Head of caudate nucleus (tissue), 42 donors: ENCODE measurements at regions not wholly inside any gene's neighbourhood (a gene's known extent, or its start where the extent isn't known, plus 50 kb on each side); places are given as distances from the start of the nearest gene placed in this dataset.
"Not testable (repeated sequence)": the region's sequence is repeated elsewhere in the genome, so short reads cannot be mapped to it uniquely, and the experiment has no call there.

Experiments used
- DNase-seq, 42 donors: peaks; one replicate each; pipeline versions ENCODE4 v3.0.0 to v3.0.0-alpha.2; 2020 to 2021; ENCODE audit warnings: mixed read lengths in 7 of 42
- intact Hi-C: fragments of 100-400 bp; cut with DNase I; formaldehyde crosslinking; loops from one replicate; pipeline ENCODE4 v1.15.0; 2022

DNA sequence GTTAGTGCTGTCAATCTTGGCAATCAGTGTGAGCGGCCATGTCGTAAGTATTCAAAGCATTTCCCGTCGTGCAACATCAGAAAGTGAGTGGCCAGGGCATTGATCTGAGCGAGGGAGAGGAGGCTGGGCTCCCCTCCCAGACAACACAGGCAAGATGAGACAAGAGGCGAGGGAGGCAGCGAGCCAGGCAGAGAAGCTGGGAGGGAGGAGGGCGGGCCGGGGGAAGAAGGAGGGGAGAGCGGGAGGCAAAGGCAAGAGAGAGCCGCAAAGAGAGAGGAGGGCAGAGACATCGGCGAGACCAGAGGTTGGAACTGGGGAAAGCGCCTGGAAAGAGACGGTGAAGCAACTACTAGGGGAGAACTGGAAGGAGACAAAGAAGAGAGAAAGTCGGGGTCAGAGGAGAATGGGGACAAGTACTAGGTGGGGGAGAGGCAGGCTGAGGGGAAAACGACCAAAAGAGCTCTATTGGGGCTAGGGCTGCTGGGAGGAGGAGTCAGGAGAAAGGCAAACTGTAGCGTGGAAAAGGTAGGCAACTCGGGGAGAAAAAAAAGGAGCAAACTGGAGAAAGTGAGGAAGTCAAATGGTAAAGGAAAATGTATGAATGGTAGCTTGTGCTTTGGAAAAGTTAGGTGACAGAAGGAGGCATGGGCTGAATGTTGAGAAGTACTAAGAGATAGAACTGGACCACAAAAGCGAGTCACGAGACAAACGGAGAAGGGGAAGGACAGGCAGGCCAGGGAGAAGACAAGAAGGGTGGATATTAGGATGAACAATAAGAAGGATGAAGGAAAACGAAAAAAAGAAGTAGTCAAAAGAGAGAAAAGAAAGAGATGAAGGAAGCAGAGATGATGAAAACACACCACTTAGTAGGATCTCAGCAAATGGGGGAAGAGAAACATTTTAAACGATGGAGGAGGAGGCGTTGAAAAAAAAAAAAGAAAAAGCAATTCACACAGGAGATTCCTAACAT lies 130.5 kb upstream of the C11orf58 start:
- DNase-seq, result peak in 41 of 42 donors; percentile 4 to 85 (median 60)
- intact Hi-C loops, result loop anchor here (5.0 to 10.0 kb wide), 3 partner anchors 206 to 961 kb away; no protein-coding TSS in a partner anchor

GRCh38 chr11:16606784-16607674 lies 131.4 kb upstream of the C11orf58 start:
- DNase-seq, result peak in 32 of 42 donors; percentile 19 to 71 (median 48)
- intact Hi-C loops, result loop anchor here (5.0 to 10.0 kb wide), 3 partner anchors 205 to 960 kb away; no protein-coding TSS in a partner anchor

GRCh38 chr11:16605894-16606783 lies 132.3 kb upstream of the C11orf58 start:
- peak; percentile 80 to 96 (median 92) for DNase-seq
- intact Hi-C loops, result loop anchor here (5.0 to 10.0 kb wide), 3 partner anchors 204 to 959 kb away; no protein-coding TSS in a partner anchor

- peak in 22 of 42 donors; percentile 9 to 59 (median 23) for DNase-seq
- intact Hi-C loops, result loop anchor here (5.0 to 10.0 kb wide), 3 partner anchors 203 to 958 kb away; no protein-coding TSS in a partner anchor
Observed at GRCh38 chr11:16605389-16605893, 133.0 kb upstream of the C11orf58 start.

- peak in 26 of 42 donors; percentile 9 to 61 (median 33) for DNase-seq
- intact Hi-C loops, result loop anchor here (5.0 to 10.0 kb wide), 3 partner anchors 203 to 958 kb away; no protein-coding TSS in a partner anchor
Observed at GRCh38 chr11:16604794-16605388, 133.6 kb upstream of the C11orf58 start.

GRCh38 chr11:16603890-16604793 lies 134.3 kb upstream of the C11orf58 start:
- intact Hi-C loops, result loop anchor here (10.0 kb wide), 1 partner anchor 409 kb away; no protein-coding TSS in a partner anchor
- DNase-seq, result peak in 29 of 42 donors; percentile 10 to 71 (median 30)

DNA sequence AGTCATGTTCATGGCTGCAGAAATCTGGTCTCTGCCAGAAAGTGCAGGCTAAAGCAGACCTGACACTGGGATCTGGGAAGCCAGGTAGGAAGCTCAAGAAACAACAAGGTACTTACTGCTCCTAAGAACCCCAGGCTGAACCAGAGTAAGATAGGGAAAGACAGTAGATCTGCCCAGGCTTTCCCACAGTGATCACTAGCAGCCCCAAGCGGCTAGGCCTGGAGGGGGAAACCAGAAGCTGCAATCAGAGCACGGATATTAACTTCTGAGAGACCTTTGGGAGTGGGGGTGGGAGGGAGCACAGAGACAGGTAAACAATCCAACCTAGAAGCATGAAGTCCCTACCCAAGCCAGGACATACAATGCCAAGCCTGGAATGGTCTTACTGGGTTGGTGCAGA lies 135.2 kb upstream of the C11orf58 start:
- peak in 8 of 42 donors; percentile 17 to 50 (median 28) for DNase-seq
- intact Hi-C loops, result loop anchor here (10.0 kb wide), 1 partner anchor 408 kb away; no protein-coding TSS in a partner anchor

GRCh38 chr11:16598906-16599305 lies 139.5 kb upstream of the C11orf58 start:
- DNase-seq, result no peak
- intact Hi-C loops, result no loop called here

- intact Hi-C loops, result no loop called here
Observed at GRCh38 chr11:16598032-16598431, 140.4 kb upstream of the C11orf58 start.

DNA sequence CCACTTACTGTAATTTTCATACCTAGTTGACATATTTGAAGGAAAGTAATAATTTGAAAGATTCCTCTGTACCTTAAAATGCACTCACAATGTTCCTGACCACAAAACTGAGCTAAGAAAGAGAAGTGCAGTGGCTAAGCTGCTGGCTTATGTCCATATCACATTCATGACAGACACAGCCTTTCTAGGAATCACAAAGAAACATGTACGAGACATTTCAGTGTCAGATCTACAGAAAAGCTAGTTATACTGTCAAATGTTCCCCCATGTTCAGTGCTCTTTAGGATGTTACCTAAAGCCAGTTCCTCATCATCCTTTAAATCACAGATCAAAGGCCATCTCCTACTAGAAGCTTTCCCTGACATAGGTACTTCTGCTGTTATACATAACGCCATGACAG lies 142.2 kb upstream of the C11orf58 start:
- intact Hi-C loops, result no loop called here
- no peak for DNase-seq

More at GRCh38 chr11:16598032-16598431, 140.4 kb upstream of the C11orf58 start:
- no peak for DNase-seq

- DNase-seq, result no peak
- intact Hi-C loops, result no loop called here
Observed at GRCh38 chr11:16591157-16591556, 147.3 kb upstream of the C11orf58 start.

GRCh38 chr11:16587670-16588069 lies 150.8 kb upstream of the C11orf58 start:
- intact Hi-C loops, result no loop called here
- peak in 13 of 42 donors; percentile 8 to 62 (median 29) for DNase-seq

- no peak for DNase-seq
- intact Hi-C loops, result no loop called here
Observed at GRCh38 chr11:16584569-16584968, 153.9 kb upstream of the C11orf58 start.

DNA sequence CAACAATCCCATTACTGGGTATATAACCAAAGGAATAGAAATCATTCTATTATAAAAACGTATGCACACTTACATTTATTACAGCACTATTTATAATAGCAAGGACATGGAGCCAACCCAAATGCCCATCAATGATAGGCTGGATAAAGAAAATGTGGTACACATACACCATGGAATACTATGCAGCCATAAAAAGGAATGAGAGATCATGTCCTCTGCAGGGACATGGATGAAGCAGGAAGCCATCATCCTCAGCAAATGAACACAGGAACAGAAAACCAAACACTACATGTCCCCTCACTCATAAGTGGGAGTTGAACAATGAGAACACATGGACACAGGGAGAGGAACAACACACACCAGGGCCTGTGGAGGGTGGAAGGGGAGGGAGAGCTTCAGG lies 157.4 kb upstream of the C11orf58 start:
- intact Hi-C loops, DNase-seq: not testable (repeated sequence)

DNA sequence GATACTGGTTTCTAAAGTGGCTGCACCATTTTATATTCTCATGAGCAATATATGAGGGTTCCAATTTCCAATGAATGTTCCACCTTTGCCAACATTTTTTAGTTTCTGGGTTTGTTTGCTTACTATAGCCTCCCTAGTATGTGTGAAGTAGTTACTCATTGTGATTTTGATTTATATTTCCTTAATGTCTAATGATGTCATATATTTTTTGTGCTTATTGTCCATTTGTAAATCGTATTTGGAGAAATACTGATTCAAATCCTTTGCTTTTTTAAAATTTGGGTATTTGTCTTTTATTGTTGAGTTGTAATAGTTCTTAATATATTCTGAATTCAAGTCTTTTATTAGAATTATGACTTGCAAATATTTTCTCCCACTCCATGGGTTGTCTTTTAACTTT lies 161.0 kb upstream of the C11orf58 start:
- no peak for DNase-seq
- intact Hi-C loops, result no loop called here

- intact Hi-C loops, DNase-seq: not testable (repeated sequence)
Observed at GRCh38 chr11:16574889-16575288, 163.6 kb upstream of the C11orf58 start.
